Fibroblast of skin of scalp (primary cell): ENCODE measurements at regions not wholly inside any gene's neighbourhood (a gene's known extent, or its start where the extent isn't known, plus 50 kb on each side); places are given as distances from the start of the nearest gene placed in this dataset.
A peak's percentile ranks its signal among the peaks of the same experiment; 100 is the strongest.

ENCODE experiments used
- DNase-seq: peaks from one replicate; pipeline ENCODE4 v3.0.0-alpha.2; 2013

GRCh38 chr4:126242679-126243390 lies 928.1 kb downstream of the FAT4 start:
- DNase-seq = no peak

- DNase-seq = no peak
Observed at GRCh38 chr4:126247409-126247808, 932.7 kb downstream of the FAT4 start.

GRCh38 chr4:126250006-126250405 lies 935.3 kb downstream of the FAT4 start:
- no peak for DNase-seq

- DNase-seq = no peak
Observed at GRCh38 chr4:126251169-126251568, 936.4 kb downstream of the FAT4 start.

- no peak for DNase-seq
Observed at GRCh38 chr4:126262665-126263064, 947.9 kb downstream of the FAT4 start.

GRCh38 chr4:126264839-126265238 lies 950.1 kb downstream of the FAT4 start:
- peak; percentile 81 for DNase-seq

GRCh38 chr4:126265888-126266287 lies 951.1 kb downstream of the FAT4 start:
- peak; percentile 30 for DNase-seq

GRCh38 chr4:126267689-126268088 lies 952.9 kb downstream of the FAT4 start:
- peak; percentile 81 for DNase-seq

- DNase-seq = peak; percentile 74
Observed at GRCh38 chr4:126268106-126268505, 953.4 kb downstream of the FAT4 start.

- peak; percentile 27 for DNase-seq
Observed at GRCh38 chr4:126269106-126269505, 954.4 kb downstream of the FAT4 start.

GRCh38 chr4:126271292-126271691 lies 956.5 kb downstream of the FAT4 start:
- peak; percentile 18 for DNase-seq

GRCh38 chr4:126273746-126274145 lies 959.0 kb downstream of the FAT4 start:
- no peak for DNase-seq

GRCh38 chr4:126291886-126292285 lies 977.1 kb downstream of the FAT4 start:
- DNase-seq = no peak

- no peak for DNase-seq
Observed at GRCh38 chr4:126298271-126298670, 983.5 kb downstream of the FAT4 start.

- DNase-seq = peak; percentile 4
Observed at GRCh38 chr4:126306152-126306869, 991.6 kb downstream of the FAT4 start.

- no peak for DNase-seq
Observed at GRCh38 chr4:126318376-126318775, 1003.6 kb downstream of the FAT4 start.

- DNase-seq = no peak
Observed at GRCh38 chr4:126328914-126329313, 1014.2 kb downstream of the FAT4 start.

GRCh38 chr4:126338548-126338947 lies 1023.8 kb downstream of the FAT4 start:
- DNase-seq = no peak

GRCh38 chr4:126341927-126342326 lies 1027.2 kb downstream of the FAT4 start:
- no peak for DNase-seq

GRCh38 chr4:126344472-126344871 lies 1029.7 kb downstream of the FAT4 start:
- no peak for DNase-seq

- DNase-seq = no peak
Observed at GRCh38 chr4:126346654-126347053, 1031.9 kb downstream of the FAT4 start.

GRCh38 chr4:126354784-126355183 lies 1040.0 kb downstream of the FAT4 start:
- no peak for DNase-seq

- no peak for DNase-seq
Observed at GRCh38 chr4:126358041-126358440, 1043.3 kb downstream of the FAT4 start.

- no peak for DNase-seq
Observed at GRCh38 chr4:126361287-126361686, 1046.5 kb downstream of the FAT4 start.
